Breast epithelium (tissue), 4 donors: ENCODE measurements at regions not wholly inside any gene's neighbourhood (a gene's known extent, or its start where the extent isn't known, plus 50 kb on each side); places are given as distances from the start of the nearest gene placed in this dataset.

Experiments used
- DNase-seq, 2 donors: peaks; one replicate each; pipeline ENCODE4 v3.0.0-alpha.2; 2019; ENCODE audit warnings: low spot score in 2 of 2
- H3K27ac ChIP-seq, 2 donors: fragments of 200-600 bp; sonication (generic) in 1 of 2; one replicate each; pipeline ENCODE4 v1.5.1; 2016 to 2019; ENCODE audit warnings: mild to moderate bottlenecking in 1 of 2
- H3K27me3 ChIP-seq, 2 donors: fragments of 200-600 bp; sonication (generic) in 1 of 2; one replicate each; pipeline versions ENCODE4 v1.5.1 to v1.6.0; 2017 to 2019; ENCODE audit warnings: control low read depth in 1 of 2, mild to moderate bottlenecking in 1 of 2
- H3K36me3 ChIP-seq: fragments of 200-600 bp; one replicate; pipeline ENCODE4 v1.5.1; 2019
- H3K4me1 ChIP-seq, 2 donors: fragments of 200-600 bp; sonication (generic); one replicate each; pipeline ENCODE4 v1.5.1; 2016 to 2019; ENCODE audit warnings: control low read depth in 1 of 2
- H3K4me3 ChIP-seq, 3 donors: fragments of 200-600 bp; sonication (generic); 1 replicate in 2 of 3; 2 replicates in 1 of 3; pipeline ENCODE4 v1.5.1; 2016 to 2019; ENCODE audit warnings: mild to moderate bottlenecking in 3 of 3, moderate library complexity in 2 of 3
- H3K9me3 ChIP-seq, 2 donors: fragments of 200-600 bp; sonication (generic) in 1 of 2; one replicate each; pipeline ENCODE4 v1.5.1; 2016 to 2019; ENCODE audit warnings: control low read depth in 1 of 2
- CTCF ChIP-seq, 3 donors: fragments of 450-650 bp; IDR thresholded peaks; one replicate each; pipeline ENCODE4 v1.5.1; 2016 to 2017; ENCODE audit warnings: antibody characterized with exemption in 3 of 3, mild to moderate bottlenecking in 3 of 3, moderate library complexity in 3 of 3
- POLR2A ChIP-seq: fragments of 450-650 bp; IDR thresholded peaks from one replicate; pipeline ENCODE4 v1.6.1; 2016; ENCODE audit warnings: antibody characterized with exemption, mild to moderate bottlenecking, moderate library complexity
- POLR2AphosphoS5 ChIP-seq, 3 donors: sonication (generic); formaldehyde crosslinking; IDR thresholded peaks; one replicate each; pipeline ENCODE4 v1.6.1; 2017; ENCODE audit warnings: antibody characterized with exemption in 3 of 3
- intact Hi-C: fragments of 100-400 bp; cut with DNase I; formaldehyde crosslinking; loops from one replicate; pipeline ENCODE4 v1.15.1; 2023; ENCODE audit warnings: low total_unique reads

GRCh38 chr11:134847083-134847715 is 435.2 kb upstream of the B3GAT1 start:
- Histone ChIP-seq H3K4me1 (no peaks in the 10 kb centered on the region), H3K4me3 (no peak overlapping the region), H3K36me3 (no peaks in the 10 kb centered on the region), H3K27me3 (peaks cover 0 to 12% of the 10 kb centered on the region in 2 donors), H3K27ac (no peak overlapping the region), H3K9me3 (no peaks in the 10 kb centered on the region)
- no peak for DNase-seq
- TF ChIP-seq POLR2A (no peak), CTCF (IDR thresholded peaks at IDR 0.05) (no peak), POLR2AphosphoS5 (IDR thresholded peaks at IDR 0.05) (no peak)
- intact Hi-C loops = no loop called here

- H3K27me3 ChIP-seq = peaks cover 0 to 13% of the 10 kb centered on the region in 2 donors
- no peak overlapping the region for H3K4me3 ChIP-seq
- DNase-seq = no peak
- H3K36me3 ChIP-seq = no peaks in the 10 kb centered on the region
- TF ChIP-seq POLR2AphosphoS5 (IDR thresholded peaks at IDR 0.05) (no peak), CTCF (IDR thresholded peaks at IDR 0.05) (no peak), POLR2A (no peak)
- H3K4me1 ChIP-seq = no peaks in the 10 kb centered on the region
- H3K27ac ChIP-seq = no peak overlapping the region
- no peaks in the 10 kb centered on the region for H3K9me3 ChIP-seq
- intact Hi-C loops = no loop called here
These were observed 434.5 kb upstream of the B3GAT1 start for GRCh38 chr11:134846328-134847082.

- intact Hi-C loops = no loop called here
These were observed 433.7 kb upstream of the B3GAT1 start for GRCh38 chr11:134845474-134846327.

GRCh38 chr11:134844838-134845237 is 432.8 kb upstream of the B3GAT1 start:
- Histone ChIP-seq H3K4me3 (no peak overlapping the region), H3K4me1 (no peaks in the 10 kb centered on the region), H3K36me3 (no peaks in the 10 kb centered on the region), H3K27me3 (peaks cover 0 to 18% of the 10 kb centered on the region in 2 donors), H3K27ac (no peak overlapping the region), H3K9me3 (no peaks in the 10 kb centered on the region)
- no peak for TF ChIP-seq CTCF (IDR thresholded peaks at IDR 0.05)
- no peak for TF ChIP-seq POLR2A
- no peak for TF ChIP-seq POLR2AphosphoS5 (IDR thresholded peaks at IDR 0.05)
- DNase-seq = no peak
- intact Hi-C loops = no loop called here

More at GRCh38 chr11:134845474-134846327, 433.7 kb upstream of the B3GAT1 start:
- no peak for DNase-seq
- no peak for TF ChIP-seq POLR2A
- TF ChIP-seq CTCF (IDR thresholded peaks at IDR 0.05) = no peak
- no peak for TF ChIP-seq POLR2AphosphoS5 (IDR thresholded peaks at IDR 0.05)
- Histone ChIP-seq H3K36me3 (no peaks in the 10 kb centered on the region), H3K27ac (no peak overlapping the region), H3K4me1 (no peaks in the 10 kb centered on the region), H3K9me3 (no peaks in the 10 kb centered on the region), H3K27me3 (peaks cover 0 to 16% of the 10 kb centered on the region in 2 donors), H3K4me3 (no peak overlapping the region)
